IMR-90 (cell line): ENCODE measurements at regions not wholly inside any gene's neighbourhood (a gene's known extent, or its start where the extent isn't known, plus 50 kb on each side); places are given as distances from the start of the nearest gene placed in this dataset.

Experiments used
- ATAC-seq: fragments of 200-7000 bp; cut with Tn5 transposase; 2 replicates; pipeline ENCODE4 v1.9.1; 2020; ENCODE audit warnings: low read depth, mild to moderate bottlenecking, moderate library complexity
- BruUV-seq: library from RNA; stranded (reverse); fragments of 400-500 nt; replicated peaks from 2 replicates; lab custom pipeline; 2021; lab: Mats Ljungman, UMichigan
- CTCF ChIA-PET: fragments of 300-600 bp; formaldehyde crosslinking; extraction: SDS; loops from one replicate; lab custom pipeline; 2021; ENCODE audit warnings: antibody characterized with exemption; lab: Yijun Ruan, JAX
- POLR2A ChIA-PET: fragments of 300-600 bp; sonication (Branson Sonifier 250); formaldehyde crosslinking; loops from one replicate; lab custom pipeline; 2022; ENCODE audit warnings: antibody characterized with exemption; ENCODE audit not compliant: unreplicated experiment; lab: Charles Lee
- DNase-seq: peaks from one replicate; pipeline ENCODE4 v3.0.0; 2013
- H2AFZ ChIP-seq: replicated peaks from 2 replicates; pipeline ENCODE3; 2013; ENCODE audit warnings: low read length, mild to moderate bottlenecking; ENCODE audit not compliant: poor library complexity
- H2AK5ac ChIP-seq: 2 replicates; pipeline ENCODE4 v1.6.1; 2013; ENCODE audit warnings: low read depth, low read length, inconsistent platforms
- H2AK9ac ChIP-seq: replicated peaks from 2 replicates; pipeline ENCODE3; 2013; ENCODE audit warnings: mild to moderate bottlenecking, low read depth, low read length, moderate library complexity; ENCODE audit not compliant: poor library complexity
- H2BK120ac ChIP-seq: 2 replicates; pipeline ENCODE4 v1.6.1; 2013; ENCODE audit warnings: low read depth, low read length, inconsistent platforms
- H2BK15ac ChIP-seq: 3 replicates; pipeline ENCODE4 v1.6.1; 2013; ENCODE audit warnings: low read depth, low read length, inconsistent platforms
- H2BK20ac ChIP-seq: 2 replicates; pipeline ENCODE4 v1.6.1; 2013; ENCODE audit warnings: low read depth, mild to moderate bottlenecking, inconsistent platforms, low read length, moderate library complexity
- H2BK5ac ChIP-seq: 2 replicates; pipeline ENCODE4 v1.6.1; 2013; ENCODE audit warnings: mild to moderate bottlenecking, low read depth, low read length, inconsistent platforms; ENCODE audit not compliant: poor library complexity, severe bottlenecking
- H3K14ac ChIP-seq: replicated peaks from 2 replicates; pipeline ENCODE4 v1.6.1; 2013; ENCODE audit warnings: low read depth, low read length, inconsistent platforms
- H3K18ac ChIP-seq: 2 replicates; pipeline ENCODE4 v1.6.1; 2013; ENCODE audit warnings: low read depth, low read length, control low read depth
- H3K23ac ChIP-seq: 2 replicates; pipeline ENCODE4 v1.6.1; 2013; ENCODE audit warnings: low read depth, low read length, inconsistent platforms
- H3K27ac ChIP-seq: 2 replicates; pipeline ENCODE4 v1.5.1; 2013; ENCODE audit warnings: mild to moderate bottlenecking, control low read depth, low read length; ENCODE audit not compliant: insufficient read depth
- H3K27me3 ChIP-seq: 2 replicates; pipeline ENCODE4 v1.6.1; 2013; ENCODE audit warnings: low read length; ENCODE audit not compliant: control insufficient read depth, insufficient read depth
- H3K36me3 ChIP-seq: 2 replicates; pipeline ENCODE4 v1.6.1; 2013; ENCODE audit warnings: low read length, mixed read lengths; ENCODE audit not compliant: control insufficient read depth, insufficient read depth
- H3K4ac ChIP-seq: 2 replicates; pipeline ENCODE4 v1.6.1; 2013; ENCODE audit warnings: low read depth, low read length, inconsistent platforms
- H3K4me1 ChIP-seq: 2 replicates; pipeline ENCODE4 v1.6.1; 2013; ENCODE audit warnings: low read length, mixed read lengths; ENCODE audit not compliant: control insufficient read depth, insufficient read depth
- H3K4me2 ChIP-seq: 2 replicates; pipeline ENCODE4 v1.6.1; 2013; ENCODE audit warnings: low read depth, mild to moderate bottlenecking, control low read depth, low read length, moderate library complexity
- H3K4me3 ChIP-seq: 2 replicates; pipeline ENCODE4 v1.5.1; 2013; ENCODE audit warnings: low read depth, mild to moderate bottlenecking, control low read depth, low read length, moderate library complexity; ENCODE audit not compliant: insufficient read depth
- H3K56ac ChIP-seq: 2 replicates; pipeline ENCODE4 v1.6.1; 2013; ENCODE audit warnings: low read length, inconsistent platforms; ENCODE audit not compliant: insufficient read depth; ENCODE audit errors: extremely low read depth
- H3K79me1 ChIP-seq, 2 experiments: 2 replicates each; pipeline ENCODE4 v1.6.1; 2013; ENCODE audit warnings: low read length in 2 of 2, inconsistent platforms in 1 of 2, low read depth in 1 of 2
- H3K9ac ChIP-seq: 2 replicates; pipeline ENCODE4 v1.6.1; 2013; ENCODE audit warnings: low read depth, low read length, control low read depth
- H3K9me1 ChIP-seq: 2 replicates; pipeline ENCODE4 v1.6.1; 2013; ENCODE audit warnings: low read length, inconsistent platforms; ENCODE audit not compliant: insufficient read depth
- H3K9me3 ChIP-seq: 2 replicates; pipeline ENCODE4 v1.6.1; 2013; ENCODE audit warnings: low read length; ENCODE audit not compliant: control insufficient read depth, insufficient read depth
- H4K20me1 ChIP-seq: 2 replicates; pipeline ENCODE4 v1.6.1; 2013; ENCODE audit warnings: low read length, inconsistent platforms; ENCODE audit not compliant: insufficient read depth
- H4K5ac ChIP-seq: 2 replicates; pipeline ENCODE4 v1.6.1; 2013; ENCODE audit warnings: mild to moderate bottlenecking, low read depth, low read length, control low read depth
- H4K8ac ChIP-seq, 2 experiments: 2 replicates each; pipeline ENCODE4 v1.6.1; 2013; ENCODE audit warnings: low read depth in 2 of 2, low read length in 2 of 2, control low read depth in 1 of 2, inconsistent platforms in 1 of 2
- H4K91ac ChIP-seq: 2 replicates; pipeline ENCODE4 v1.6.1; 2013; ENCODE audit warnings: low read depth, low read length, inconsistent platforms; ENCODE audit not compliant: insufficient read depth
- BHLHE40 ChIP-seq: fragments of 150-350 bp; IDR thresholded peaks from 2 replicates; pipeline ENCODE4 v1.6.1; 2016; ENCODE audit warnings: mild to moderate bottlenecking, low read depth, low read length
- CEBPB ChIP-seq: IDR thresholded peaks from 2 replicates; pipeline ENCODE4 v1.6.1; 2012; ENCODE audit warnings: low read depth, low read length, improper control_type of control experiment
- CHD1 ChIP-seq: IDR thresholded peaks from 2 replicates; pipeline ENCODE4 v1.6.1; 2012; ENCODE audit warnings: low read depth, low read length, improper control_type of control experiment
- CTCF ChIP-seq: conservative IDR thresholded peaks from 2 replicates; pipeline ENCODE4 v1.5.1; 2012; ENCODE audit warnings: mild to moderate bottlenecking, low read depth, low read length, improper control_type of control experiment
- ELK1 ChIP-seq: fragments of 150-350 bp; IDR thresholded peaks from 2 replicates; pipeline ENCODE4 v1.6.1; 2016; ENCODE audit warnings: low read depth, mild to moderate bottlenecking, low read length, moderate library complexity, borderline replicate concordance
- FOS ChIP-seq: fragments of 150-350 bp; IDR thresholded peaks from 2 replicates; pipeline ENCODE4 v1.6.1; 2016; ENCODE audit warnings: low read depth, low read length
- MAFK ChIP-seq: IDR thresholded peaks from 2 replicates; pipeline ENCODE4 v1.6.1; 2012; ENCODE audit warnings: low read depth, low read length, improper control_type of control experiment
- MAZ ChIP-seq: IDR thresholded peaks from 2 replicates; pipeline ENCODE4 v1.6.1; 2012; ENCODE audit warnings: low read depth, mild to moderate bottlenecking, low read length, improper control_type of control experiment, moderate library complexity, borderline replicate concordance
- MXI1 ChIP-seq: IDR thresholded peaks from 2 replicates; pipeline ENCODE4 v1.6.1; 2012; ENCODE audit warnings: low read depth, mild to moderate bottlenecking, low read length, moderate library complexity, borderline replicate concordance
- NFE2L2 ChIP-seq: fragments of 150-350 bp; IDR thresholded peaks from 2 replicates; pipeline ENCODE4 v1.6.1; 2016; ENCODE audit warnings: low read depth, mild to moderate bottlenecking, low read length
- POLR2A ChIP-seq: IDR thresholded peaks from 2 replicates; pipeline ENCODE4 v1.6.1; 2012; ENCODE audit warnings: mild to moderate bottlenecking, low read depth, low read length
- RAD21 ChIP-seq: IDR thresholded peaks from 2 replicates; pipeline ENCODE4 v1.6.1; 2012; ENCODE audit warnings: low read length, improper control_type of control experiment
- RCOR1 ChIP-seq: IDR thresholded peaks from 2 replicates; pipeline ENCODE4 v1.6.1; 2012; ENCODE audit warnings: mild to moderate bottlenecking, low read length, improper control_type of control experiment; ENCODE audit not compliant: insufficient replicate concordance
- RFX5 ChIP-seq: IDR thresholded peaks from 2 replicates; pipeline ENCODE4 v1.8.0; 2012; ENCODE audit warnings: low read depth, mild to moderate bottlenecking, low read length, moderate library complexity
- SMC3 ChIP-seq: fragments of 150-350 bp; IDR thresholded peaks from 2 replicates; pipeline ENCODE4 v1.6.1; 2016; ENCODE audit warnings: low read depth, mild to moderate bottlenecking, antibody characterized with exemption, low read length, moderate library complexity
- USF2 ChIP-seq: fragments of 150-350 bp; IDR thresholded peaks from 2 replicates; pipeline ENCODE4 v1.6.1; 2017; ENCODE audit warnings: mild to moderate bottlenecking, antibody characterized with exemption, low read length, low read depth
- WGBS, 2 experiments: methylation state at CpG; one replicate each; pipeline versions ENCODE4 v1.1.5 to v1.1.7; 2013; ENCODE audit warnings: missing lambda C conversion rate in 2 of 2; ENCODE audit not compliant: insufficient read length in 1 of 2; ENCODE audit errors: extremely low coverage in 2 of 2; 5-methylcytosine and 5-hydroxymethylcytosine counted together
- dilution Hi-C: fragments of 300-500 bp; cut with HindIII; formaldehyde crosslinking; loops from one replicate; pipeline ENCODE4 v1.14.3; 2018; ENCODE audit warnings: low sequenced_read_pairs; ENCODE audit not compliant: unreplicated experiment
- in situ Hi-C: fragments of 300-500 bp; cut with MboI; formaldehyde crosslinking; loops from 3 replicates; pipeline ENCODE4 v1.14.3; 2019; ENCODE audit warnings: low sequenced_read_pairs, inconsistent platforms, mixed read lengths
- intact Hi-C: fragments of 100-400 bp; cut with micrococcal nuclease; formaldehyde crosslinking; loops from 2 replicates; pipeline ENCODE4 v1.10.0; 2022

GRCh38 chr4:159029481-159029880, 73.4 kb upstream of the RAPGEF2 start:
- Histone ChIP-seq H3K27me3 (no peaks in the 10 kb centered on the region), H3K23ac (no peak overlapping the region), H3K9ac (no peak overlapping the region), H2BK5ac (no peak overlapping the region), H2BK20ac (no peak overlapping the region), H2AK5ac (no peak overlapping the region), H3K9me1 (no peaks in the 10 kb centered on the region), H2AFZ (no peak overlapping the region), H2BK15ac (no peak overlapping the region), H3K4me2 (no peak overlapping the region), H2AK9ac (no peak overlapping the region), H4K20me1 (no peaks in the 10 kb centered on the region), H3K56ac (no peak overlapping the region), H4K8ac (no peak overlapping the region), H3K79me1 (no peaks in the 10 kb centered on the region), H3K9me3 (no peaks in the 10 kb centered on the region), H3K27ac (no peak overlapping the region), H3K4ac (no peak overlapping the region), H4K91ac (no peak overlapping the region), H4K5ac (no peak overlapping the region), H2BK120ac (no peak overlapping the region), H3K14ac (no peak overlapping the region), H3K36me3 (no peaks in the 10 kb centered on the region), H3K4me1 (no peaks in the 10 kb centered on the region), H3K18ac (no peak overlapping the region), H3K4me3 (no peak overlapping the region)
- dilution Hi-C loops = no loop called here
- ATAC-seq = no peak
- intact Hi-C loops = no loop called here
- ChIA-PET POLR2A (no interaction called here), CTCF (interaction anchor here (1.2 kb wide), 1 partner anchor 9 kb away, joined by 3 read pairs; no protein-coding TSS in a partner anchor)
- WGBS, 2 experiments = no CpG with 5 or more reads among the region's 1 CpG
- no peak for DNase-seq
- no TSS peak for BruUV-seq
- no peak for TF ChIP-seq RCOR1
- no peak for TF ChIP-seq CHD1
- no peak for TF ChIP-seq USF2
- no peak for TF ChIP-seq MAFK
- no peak for TF ChIP-seq NFE2L2
- no peak for TF ChIP-seq ELK1
- no peak for TF ChIP-seq SMC3
- TF ChIP-seq BHLHE40 = no peak
- TF ChIP-seq MXI1 = no peak
- TF ChIP-seq CTCF = no peak
- no peak for TF ChIP-seq MAZ
- no peak for TF ChIP-seq POLR2A
- TF ChIP-seq FOS = no peak
- no peak for TF ChIP-seq CEBPB
- TF ChIP-seq RFX5 = no peak
- no peak for TF ChIP-seq RAD21
- in situ Hi-C loops = no loop called here
